GM12878 (cell line): ENCODE measurements at regions not wholly inside any gene's neighbourhood (a gene's known extent, or its start where the extent isn't known, plus 50 kb on each side); places are given as distances from the start of the nearest gene placed in this dataset.

ENCODE experiments used
- ATF7 ChIP-seq: fragments of 450-650 bp; IDR thresholded peaks from 2 replicates; pipeline ENCODE4 v1.6.1; 2016; ENCODE audit warnings: low read depth, mild to moderate bottlenecking
- BMI1 ChIP-seq: fragments of 450-650 bp; IDR thresholded peaks from 2 replicates; pipeline ENCODE4 v1.6.1; 2016; ENCODE audit warnings: mild to moderate bottlenecking, moderate library complexity, borderline replicate concordance
- FOXK2 ChIP-seq: fragments of 450-650 bp; IDR thresholded peaks from 2 replicates; pipeline ENCODE4 v1.6.1; 2017; ENCODE audit warnings: mild to moderate bottlenecking, moderate library complexity
- HDGF ChIP-seq: fragments of 450-650 bp; IDR thresholded peaks from 2 replicates; pipeline ENCODE4 v1.6.1; 2016; ENCODE audit warnings: antibody characterized with exemption
- KAT2A ChIP-seq: conservative IDR thresholded peaks from 2 replicates; pipeline ENCODE4 v1.6.1; 2011; ENCODE audit warnings: low read depth, low read length; ENCODE audit not compliant: control insufficient read depth
- POU2F2 ChIP-seq: IDR thresholded peaks from 3 replicates; pipeline ENCODE4 v1.6.1; 2011; ENCODE audit warnings: low read depth, mild to moderate bottlenecking, low read length, borderline replicate concordance
- SP1 ChIP-seq: IDR thresholded peaks from one replicate; pipeline ENCODE4 v1.6.1; 2011; ENCODE audit warnings: low read depth, low read length
- SREBF2 ChIP-seq: IDR thresholded peaks from 2 replicates; pipeline ENCODE4 v1.6.1; 2012; ENCODE audit warnings: mild to moderate bottlenecking, low read length
- STAT3 ChIP-seq: IDR thresholded peaks from 2 replicates; pipeline ENCODE4 v1.6.1; 2011; ENCODE audit warnings: low read depth, low read length, improper control_type of control experiment
- TCF12 ChIP-seq: IDR thresholded peaks from 2 replicates; pipeline ENCODE4 v1.6.1; 2011; ENCODE audit warnings: low read depth, mild to moderate bottlenecking, low read length
- TCF3 ChIP-seq: IDR thresholded peaks from 2 replicates; pipeline ENCODE4 v1.6.1; 2012; ENCODE audit warnings: low read depth, mild to moderate bottlenecking, low read length, borderline replicate concordance; ENCODE audit not compliant: insufficient read depth
- ZZZ3 ChIP-seq: IDR thresholded peaks from 2 replicates; pipeline ENCODE4 v1.6.1; 2011; ENCODE audit warnings: low read depth; ENCODE audit not compliant: control insufficient read depth, insufficient read length
- TF ChIP-seq, protein P1 (sequence below): IDR thresholded peaks from 2 replicates; pipeline ENCODE4 v1.6.1; 2011; ENCODE audit warnings: borderline replicate concordance, low read depth, mild to moderate bottlenecking, moderate library complexity, low read length; ENCODE audit not compliant: insufficient read depth, poor library complexity, severe bottlenecking
- TF ChIP-seq, protein P2 (sequence below): fragments of 450-650 bp; IDR thresholded peaks from 2 replicates; pipeline ENCODE4 v1.6.1; 2017; ENCODE audit warnings: borderline replicate concordance
- TF ChIP-seq, protein P3 (sequence below): fragments of 450-650 bp; IDR thresholded peaks from 2 replicates; pipeline ENCODE4 v1.6.1; 2017; ENCODE audit warnings: mild to moderate bottlenecking, low read depth, inconsistent platforms; ENCODE audit not compliant: poor library complexity, severe bottlenecking
- TF ChIP-seq, protein P4 (sequence below): IDR thresholded peaks from 2 replicates; pipeline ENCODE4 v1.6.1; 2011; ENCODE audit warnings: borderline replicate concordance, low read depth, mild to moderate bottlenecking, moderate library complexity, mixed read lengths, low read length; ENCODE audit not compliant: insufficient read depth; ENCODE audit errors: extremely low read length
- TF ChIP-seq, protein P5 (sequence below): fragments of 450-650 bp; formaldehyde crosslinking; IDR thresholded peaks from 2 replicates; pipeline ENCODE4 v1.5.0; 2022; ENCODE audit warnings: mild to moderate bottlenecking, missing genetic modification characterization

DNA sequence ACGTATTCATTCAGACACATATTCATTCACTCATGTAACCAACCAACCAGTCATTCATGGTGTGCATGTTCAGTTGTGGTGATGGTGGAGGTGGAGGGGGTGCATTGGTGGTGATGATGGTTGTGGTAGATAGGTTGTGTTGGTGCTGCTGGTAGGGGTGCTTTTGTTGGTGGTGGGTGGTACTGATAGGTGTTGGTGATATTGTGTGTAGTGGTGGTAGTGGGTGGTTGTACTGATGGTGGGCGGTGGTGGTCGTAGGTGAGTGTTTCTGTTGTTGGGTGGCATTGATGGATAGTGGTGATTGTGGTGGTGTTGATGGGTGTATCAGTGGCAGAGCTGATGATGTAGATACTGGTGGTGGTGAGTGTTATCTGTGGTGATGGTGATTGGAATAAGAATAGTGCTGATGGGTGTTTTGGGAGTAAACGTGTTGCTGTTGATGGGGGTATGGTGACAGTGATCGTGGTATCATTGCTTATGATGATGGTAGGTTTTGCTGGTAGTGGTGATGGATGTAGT, 59.8 kb upstream of the SHB start (continued):
- TF ChIP-seq, protein P1, sequence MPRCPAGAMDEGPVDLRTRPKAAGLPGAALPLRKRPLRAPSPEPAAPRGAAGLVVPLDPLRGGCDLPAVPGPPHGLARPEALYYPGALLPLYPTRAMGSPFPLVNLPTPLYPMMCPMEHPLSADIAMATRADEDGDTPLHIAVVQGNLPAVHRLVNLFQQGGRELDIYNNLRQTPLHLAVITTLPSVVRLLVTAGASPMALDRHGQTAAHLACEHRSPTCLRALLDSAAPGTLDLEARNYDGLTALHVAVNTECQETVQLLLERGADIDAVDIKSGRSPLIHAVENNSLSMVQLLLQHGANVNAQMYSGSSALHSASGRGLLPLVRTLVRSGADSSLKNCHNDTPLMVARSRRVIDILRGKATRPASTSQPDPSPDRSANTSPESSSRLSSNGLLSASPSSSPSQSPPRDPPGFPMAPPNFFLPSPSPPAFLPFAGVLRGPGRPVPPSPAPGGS = no peak
- TF ChIP-seq ZZZ3 (no peak), FOXK2 (no peak), POU2F2 (no peak), SP1 (no peak), TCF12 (no peak), ATF7 (no peak), SREBF2 (no peak), BMI1 (no peak), HDGF (peak; percentile 84; the same call in 1 of the 2 replicates), STAT3 (no peak), KAT2A (no peak), TCF3 (no peak)
- TF ChIP-seq, protein P2, sequence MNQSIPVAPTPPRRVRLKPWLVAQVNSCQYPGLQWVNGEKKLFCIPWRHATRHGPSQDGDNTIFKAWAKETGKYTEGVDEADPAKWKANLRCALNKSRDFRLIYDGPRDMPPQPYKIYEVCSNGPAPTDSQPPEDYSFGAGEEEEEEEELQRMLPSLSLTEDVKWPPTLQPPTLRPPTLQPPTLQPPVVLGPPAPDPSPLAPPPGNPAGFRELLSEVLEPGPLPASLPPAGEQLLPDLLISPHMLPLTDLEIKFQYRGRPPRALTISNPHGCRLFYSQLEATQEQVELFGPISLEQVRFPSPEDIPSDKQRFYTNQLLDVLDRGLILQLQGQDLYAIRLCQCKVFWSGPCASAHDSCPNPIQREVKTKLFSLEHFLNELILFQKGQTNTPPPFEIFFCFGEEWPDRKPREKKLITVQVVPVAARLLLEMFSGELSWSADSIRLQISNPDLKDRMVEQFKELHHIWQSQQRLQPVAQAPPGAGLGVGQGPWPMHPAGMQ = 0 out of 2 replicates have a peak, but pooled peaks have one; percentile 2
- TF ChIP-seq, protein P3, sequence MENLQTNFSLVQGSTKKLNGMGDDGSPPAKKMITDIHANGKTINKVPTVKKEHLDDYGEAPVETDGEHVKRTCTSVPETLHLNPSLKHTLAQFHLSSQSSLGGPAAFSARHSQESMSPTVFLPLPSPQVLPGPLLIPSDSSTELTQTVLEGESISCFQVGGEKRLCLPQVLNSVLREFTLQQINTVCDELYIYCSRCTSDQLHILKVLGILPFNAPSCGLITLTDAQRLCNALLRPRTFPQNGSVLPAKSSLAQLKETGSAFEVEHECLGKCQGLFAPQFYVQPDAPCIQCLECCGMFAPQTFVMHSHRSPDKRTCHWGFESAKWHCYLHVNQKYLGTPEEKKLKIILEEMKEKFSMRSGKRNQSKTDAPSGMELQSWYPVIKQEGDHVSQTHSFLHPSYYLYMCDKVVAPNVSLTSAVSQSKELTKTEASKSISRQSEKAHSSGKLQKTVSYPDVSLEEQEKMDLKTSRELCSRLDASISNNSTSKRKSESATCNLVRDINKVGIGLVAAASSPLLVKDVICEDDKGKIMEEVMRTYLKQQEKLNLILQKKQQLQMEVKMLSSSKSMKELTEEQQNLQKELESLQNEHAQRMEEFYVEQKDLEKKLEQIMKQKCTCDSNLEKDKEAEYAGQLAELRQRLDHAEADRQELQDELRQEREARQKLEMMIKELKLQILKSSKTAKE = no peak
- TF ChIP-seq, protein P4, sequence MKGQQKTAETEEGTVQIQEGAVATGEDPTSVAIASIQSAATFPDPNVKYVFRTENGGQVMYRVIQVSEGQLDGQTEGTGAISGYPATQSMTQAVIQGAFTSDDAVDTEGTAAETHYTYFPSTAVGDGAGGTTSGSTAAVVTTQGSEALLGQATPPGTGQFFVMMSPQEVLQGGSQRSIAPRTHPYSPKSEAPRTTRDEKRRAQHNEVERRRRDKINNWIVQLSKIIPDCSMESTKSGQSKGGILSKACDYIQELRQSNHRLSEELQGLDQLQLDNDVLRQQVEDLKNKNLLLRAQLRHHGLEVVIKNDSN = no peak
- TF ChIP-seq, protein P5, sequence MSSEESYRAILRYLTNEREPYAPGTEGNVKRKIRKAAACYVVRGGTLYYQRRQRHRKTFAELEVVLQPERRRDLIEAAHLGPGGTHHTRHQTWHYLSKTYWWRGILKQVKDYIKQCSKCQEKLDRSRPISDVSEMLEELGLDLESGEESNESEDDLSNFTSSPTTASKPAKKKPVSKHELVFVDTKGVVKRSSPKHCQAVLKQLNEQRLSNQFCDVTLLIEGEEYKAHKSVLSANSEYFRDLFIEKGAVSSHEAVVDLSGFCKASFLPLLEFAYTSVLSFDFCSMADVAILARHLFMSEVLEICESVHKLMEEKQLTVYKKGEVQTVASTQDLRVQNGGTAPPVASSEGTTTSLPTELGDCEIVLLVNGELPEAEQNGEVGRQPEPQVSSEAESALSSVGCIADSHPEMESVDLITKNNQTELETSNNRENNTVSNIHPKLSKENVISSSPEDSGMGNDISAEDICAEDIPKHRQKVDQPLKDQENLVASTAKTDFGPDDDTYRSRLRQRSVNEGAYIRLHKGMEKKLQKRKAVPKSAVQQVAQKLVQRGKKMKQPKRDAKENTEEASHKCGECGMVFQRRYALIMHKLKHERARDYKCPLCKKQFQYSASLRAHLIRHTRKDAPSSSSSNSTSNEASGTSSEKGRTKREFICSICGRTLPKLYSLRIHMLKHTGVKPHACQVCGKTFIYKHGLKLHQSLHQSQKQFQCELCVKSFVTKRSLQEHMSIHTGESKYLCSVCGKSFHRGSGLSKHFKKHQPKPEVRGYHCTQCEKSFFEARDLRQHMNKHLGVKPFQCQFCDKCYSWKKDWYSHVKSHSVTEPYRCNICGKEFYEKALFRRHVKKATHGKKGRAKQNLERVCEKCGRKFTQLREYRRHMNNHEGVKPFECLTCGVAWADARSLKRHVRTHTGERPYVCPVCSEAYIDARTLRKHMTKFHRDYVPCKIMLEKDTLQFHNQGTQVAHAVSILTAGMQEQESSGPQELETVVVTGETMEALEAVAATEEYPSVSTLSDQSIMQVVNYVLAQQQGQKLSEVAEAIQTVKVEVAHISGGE (CRISPR knock-in tag) = no peak
